Fibroblast of lung (primary cell): ENCODE measurements at regions not wholly inside any gene's neighbourhood (a gene's known extent, or its start where the extent isn't known, plus 50 kb on each side); places are given as distances from the start of the nearest gene placed in this dataset.

Experiments used
- DNase-seq, 2 donors: peaks; one replicate each; pipeline versions ENCODE4 v3.0.0 to v3.0.0-alpha.2; 2010; ENCODE audit warnings: low read depth in 2 of 2
- H2AFZ ChIP-seq: 2 replicates; pipeline ENCODE4 v1.5.1; 2012; ENCODE audit warnings: low read length, control low read depth, inconsistent platforms
- H3K27ac ChIP-seq: 2 replicates; pipeline ENCODE4 v1.5.1; 2011; ENCODE audit warnings: low read length, control low read depth; ENCODE audit not compliant: insufficient read depth
- H3K27me3 ChIP-seq: 2 replicates; pipeline ENCODE4 v1.5.1; 2011; ENCODE audit warnings: mild to moderate bottlenecking, low read length; ENCODE audit not compliant: control insufficient read depth, insufficient read depth
- H3K36me3 ChIP-seq: 2 replicates; pipeline ENCODE4 v1.5.1; 2011; ENCODE audit warnings: low read length; ENCODE audit not compliant: control insufficient read depth, insufficient read depth
- H3K4me1 ChIP-seq: 2 replicates; pipeline ENCODE4 v1.5.1; 2011; ENCODE audit warnings: low read length; ENCODE audit not compliant: control insufficient read depth, insufficient read depth; ENCODE audit errors: extremely low read depth
- H3K4me2 ChIP-seq: 2 replicates; pipeline ENCODE4 v1.5.1; 2011; ENCODE audit warnings: low read length, control low read depth; ENCODE audit not compliant: insufficient read depth; ENCODE audit errors: extremely low read depth
- H3K4me3 ChIP-seq, 4 experiments: fragments of 200-600 bp in 1 of 4; sonication (generic) in 1 of 4; replicated peaks in 1 of 4; 2 replicates each; pipeline ENCODE4 v1.5.1; 2011 to 2016; ENCODE audit warnings: low read length in 4 of 4, low read depth in 3 of 4, mild to moderate bottlenecking in 3 of 4, control low read depth in 2 of 4, inconsistent platforms in 1 of 4, mixed read lengths in 1 of 4; ENCODE audit not compliant: insufficient read depth in 1 of 4; ENCODE audit errors: control extremely low read depth in 1 of 4
- H3K79me2 ChIP-seq: 2 replicates; pipeline ENCODE4 v1.5.1; 2012; ENCODE audit warnings: mild to moderate bottlenecking, low read length, inconsistent platforms; ENCODE audit not compliant: control insufficient read depth, insufficient read depth
- H3K9ac ChIP-seq: 2 replicates; pipeline ENCODE4 v1.5.1; 2011; ENCODE audit warnings: mild to moderate bottlenecking, low read length, control low read depth; ENCODE audit not compliant: insufficient read depth
- H3K9me3 ChIP-seq: 2 replicates; pipeline ENCODE4 v1.5.1; 2012; ENCODE audit warnings: low read depth, low read length; ENCODE audit not compliant: control insufficient read depth, insufficient read depth
- H4K20me1 ChIP-seq: 2 replicates; pipeline ENCODE4 v1.5.1; 2011; ENCODE audit warnings: low read length; ENCODE audit not compliant: control insufficient read depth, insufficient read depth; ENCODE audit errors: extremely low read depth
- EZH2 ChIP-seq: IDR thresholded peaks from 2 replicates; pipeline ENCODE4 v1.5.1; 2012; ENCODE audit warnings: low read length, control low read depth, mild to moderate bottlenecking; ENCODE audit errors: missing control alignments
- TF ChIP-seq, protein P1 (sequence below), 2 donors: IDR thresholded peaks in 1 of 2; conservative IDR thresholded peaks in 1 of 2; 1 replicate in 1 of 2; 2 replicates in 1 of 2; pipeline ENCODE4 v1.5.1; 2011 to 2012; ENCODE audit warnings: low read length in 2 of 2, control low read depth in 1 of 2, inconsistent platforms in 1 of 2, low read depth in 1 of 2, mild to moderate bottlenecking in 1 of 2

DNA sequence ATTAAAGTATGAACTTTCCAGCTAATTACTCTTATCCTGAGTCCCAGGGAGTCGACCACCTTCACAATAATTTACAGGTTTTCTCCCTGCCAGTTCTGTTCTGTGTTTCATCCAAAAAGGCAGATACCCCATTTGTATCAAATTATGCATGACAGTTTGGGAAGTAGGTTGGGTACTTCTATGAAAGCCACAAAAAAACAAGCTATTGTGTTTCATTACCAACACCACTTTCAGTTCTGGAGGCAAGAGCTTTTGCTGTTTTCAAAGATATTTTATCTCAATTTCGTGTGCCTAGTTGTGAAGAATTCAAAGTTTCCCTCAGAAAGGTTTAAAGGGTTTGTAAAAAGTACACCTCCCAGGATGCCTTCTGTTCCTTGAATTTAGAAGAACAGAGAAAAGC is 557.4 kb downstream of the FLRT2 start:
- no peaks in the 10 kb centered on the region for H3K9me3 ChIP-seq
- no peak overlapping the region for H3K4me3 ChIP-seq
- DNase-seq: no peak
- H3K36me3 ChIP-seq: no peaks in the 10 kb centered on the region
- TF ChIP-seq, protein P1, sequence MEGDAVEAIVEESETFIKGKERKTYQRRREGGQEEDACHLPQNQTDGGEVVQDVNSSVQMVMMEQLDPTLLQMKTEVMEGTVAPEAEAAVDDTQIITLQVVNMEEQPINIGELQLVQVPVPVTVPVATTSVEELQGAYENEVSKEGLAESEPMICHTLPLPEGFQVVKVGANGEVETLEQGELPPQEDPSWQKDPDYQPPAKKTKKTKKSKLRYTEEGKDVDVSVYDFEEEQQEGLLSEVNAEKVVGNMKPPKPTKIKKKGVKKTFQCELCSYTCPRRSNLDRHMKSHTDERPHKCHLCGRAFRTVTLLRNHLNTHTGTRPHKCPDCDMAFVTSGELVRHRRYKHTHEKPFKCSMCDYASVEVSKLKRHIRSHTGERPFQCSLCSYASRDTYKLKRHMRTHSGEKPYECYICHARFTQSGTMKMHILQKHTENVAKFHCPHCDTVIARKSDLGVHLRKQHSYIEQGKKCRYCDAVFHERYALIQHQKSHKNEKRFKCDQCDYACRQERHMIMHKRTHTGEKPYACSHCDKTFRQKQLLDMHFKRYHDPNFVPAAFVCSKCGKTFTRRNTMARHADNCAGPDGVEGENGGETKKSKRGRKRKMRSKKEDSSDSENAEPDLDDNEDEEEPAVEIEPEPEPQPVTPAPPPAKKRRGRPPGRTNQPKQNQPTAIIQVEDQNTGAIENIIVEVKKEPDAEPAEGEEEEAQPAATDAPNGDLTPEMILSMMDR (conservative IDR thresholded peaks at IDR 0.05 in 1 of 2, IDR thresholded peaks at IDR 0.05 in 1 of 2; ENCODE audit: low read depth in 1 of 2, low read length in 2 of 2): no peak
- TF ChIP-seq EZH2: no peak
- H2AFZ ChIP-seq: no peak overlapping the region
- no peaks in the 10 kb centered on the region for H3K79me2 ChIP-seq
- no peaks in the 10 kb centered on the region for H3K27me3 ChIP-seq
- H3K27ac ChIP-seq: no peak overlapping the region
- H3K9ac ChIP-seq: no peak overlapping the region
- H4K20me1 ChIP-seq: no peaks in the 10 kb centered on the region
- no peak overlapping the region for H3K4me2 ChIP-seq
- H3K4me1 ChIP-seq: no peaks in the 10 kb centered on the region

DNA sequence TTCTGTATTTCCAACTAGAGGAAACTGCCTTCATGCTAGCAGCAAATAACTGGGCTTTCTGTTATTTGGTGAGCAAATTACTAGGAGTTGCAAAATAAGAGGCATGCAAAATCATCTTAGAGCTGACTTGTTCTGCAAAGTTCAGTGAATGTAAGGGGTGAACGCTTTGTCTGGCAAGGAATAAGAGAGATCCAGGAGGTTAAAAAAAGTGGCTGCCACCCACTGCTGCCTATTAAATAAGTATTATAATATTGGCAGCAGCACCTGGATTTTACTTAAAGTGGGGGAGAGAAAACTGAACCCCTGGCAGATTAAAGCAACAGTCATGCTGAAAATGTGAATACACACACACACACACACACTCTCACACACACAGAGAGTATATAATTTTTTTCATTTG is 557.0 kb downstream of the FLRT2 start:
- Histone ChIP-seq H3K36me3 (no peaks in the 10 kb centered on the region), H3K9me3 (no peaks in the 10 kb centered on the region), H3K27me3 (no peaks in the 10 kb centered on the region), H3K27ac (no peak overlapping the region), H3K9ac (no peak overlapping the region), H2AFZ (no peak overlapping the region), H4K20me1 (no peaks in the 10 kb centered on the region), H3K79me2 (no peaks in the 10 kb centered on the region), H3K4me1 (no peaks in the 10 kb centered on the region), H3K4me3 (no peak overlapping the region), H3K4me2 (no peak overlapping the region)
- DNase-seq: no peak
- TF ChIP-seq EZH2: no peak
- TF ChIP-seq, protein P1 (conservative IDR thresholded peaks at IDR 0.05 in 1 of 2, IDR thresholded peaks at IDR 0.05 in 1 of 2; ENCODE audit: low read depth in 1 of 2, low read length in 2 of 2): no peak

DNA sequence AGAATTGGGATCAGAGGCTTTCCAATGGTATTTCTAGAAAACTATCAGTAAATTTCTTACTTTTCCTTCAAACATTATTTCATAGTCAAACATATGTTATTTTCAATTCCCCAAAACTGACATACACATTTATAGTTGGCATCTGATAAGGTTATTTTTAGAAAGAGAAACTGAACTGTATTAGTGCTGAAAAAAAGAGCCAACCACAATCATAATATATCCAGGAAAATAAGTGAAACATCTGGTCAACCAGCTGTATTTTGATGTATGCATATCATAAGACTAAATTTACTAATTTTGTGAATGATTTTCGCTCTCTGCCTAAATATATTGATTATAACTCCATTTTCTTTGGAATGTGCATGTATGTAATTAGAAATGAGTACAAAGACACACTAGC is 554.2 kb downstream of the FLRT2 start:
- no peak overlapping the region for H3K4me2 ChIP-seq
- no peak overlapping the region for H3K27ac ChIP-seq
- no peak overlapping the region for H2AFZ ChIP-seq
- H4K20me1 ChIP-seq: no peaks in the 10 kb centered on the region
- no peak overlapping the region for H3K9ac ChIP-seq
- H3K4me1 ChIP-seq: no peaks in the 10 kb centered on the region
- no peak for DNase-seq
- H3K79me2 ChIP-seq: no peaks in the 10 kb centered on the region
- H3K4me3 ChIP-seq: no peak overlapping the region
- no peaks in the 10 kb centered on the region for H3K9me3 ChIP-seq
- TF ChIP-seq EZH2: no peak
- TF ChIP-seq, protein P1 (conservative IDR thresholded peaks at IDR 0.05 in 1 of 2, IDR thresholded peaks at IDR 0.05 in 1 of 2; ENCODE audit: low read depth in 1 of 2, low read length in 2 of 2): no peak
- H3K36me3 ChIP-seq: no peaks in the 10 kb centered on the region
- no peaks in the 10 kb centered on the region for H3K27me3 ChIP-seq
